Germinal center (tissue), 1 donor: ENCODE measurements at regions not wholly inside any gene's neighbourhood (a gene's known extent, or its start where the extent isn't known, plus 50 kb on each side); places are given as distances from the start of the nearest gene placed in this dataset.
"Not testable (repeated sequence)": the region's sequence is repeated elsewhere in the genome, so short reads cannot be mapped to it uniquely, and the experiment has no call there.

Experiments
- DNase-seq: peaks from one replicate; pipeline ENCODE4 v3.0.0; 2012; ENCODE audit warnings: mixed read lengths, low spot score

- DNase-seq = no peak
Measured at GRCh38 chr6:151671195-151671594, 136.3 kb upstream of the ESR1 start.

- no peak for DNase-seq
Measured at GRCh38 chr6:151674578-151674977, 132.9 kb upstream of the ESR1 start.

GRCh38 chr6:151675746-151676459 lies 131.6 kb upstream of the ESR1 start:
- peak; percentile 77 for DNase-seq

- no peak for DNase-seq
Measured at GRCh38 chr6:151676460-151676945, 131.0 kb upstream of the ESR1 start.

GRCh38 chr6:151677404-151677803 lies 130.1 kb upstream of the ESR1 start:
- no peak for DNase-seq

GRCh38 chr6:151679081-151679480 lies 128.4 kb upstream of the ESR1 start:
- DNase-seq = no peak

GRCh38 chr6:151679941-151680340 lies 127.5 kb upstream of the ESR1 start:
- DNase-seq = no peak

- no peak for DNase-seq
Measured at GRCh38 chr6:151680846-151681432, 126.5 kb upstream of the ESR1 start.

GRCh38 chr6:151681433-151682059 lies 125.9 kb upstream of the ESR1 start:
- DNase-seq = no peak

- DNase-seq = no peak
Measured at GRCh38 chr6:151682251-151682650, 125.2 kb upstream of the ESR1 start.

GRCh38 chr6:151682922-151683321 lies 124.6 kb upstream of the ESR1 start:
- DNase-seq = no peak

GRCh38 chr6:151683381-151683780 lies 124.1 kb upstream of the ESR1 start:
- no peak for DNase-seq

- DNase-seq = no peak
Measured at GRCh38 chr6:151689499-151690201, 117.8 kb upstream of the ESR1 start.

GRCh38 chr6:151690303-151690702 lies 117.2 kb upstream of the ESR1 start:
- peak; percentile 35 for DNase-seq

- peak; percentile 56 for DNase-seq
Measured at GRCh38 chr6:151690768-151691562, 116.5 kb upstream of the ESR1 start.

- no peak for DNase-seq
Measured at GRCh38 chr6:151692216-151692615, 115.3 kb upstream of the ESR1 start.

GRCh38 chr6:151693366-151693765 lies 114.1 kb upstream of the ESR1 start:
- DNase-seq = no peak

- no peak for DNase-seq
Measured at GRCh38 chr6:151695156-151695555, 112.3 kb upstream of the ESR1 start.

GRCh38 chr6:151696302-151696701 lies 111.2 kb upstream of the ESR1 start:
- not testable (repeated sequence) for DNase-seq

- no peak for DNase-seq
Measured at GRCh38 chr6:151698931-151699700, 108.4 kb upstream of the ESR1 start.

- DNase-seq = no peak
Measured at GRCh38 chr6:151699719-151700118, 107.8 kb upstream of the ESR1 start.
